Kidney epithelial cell (primary cell): ENCODE measurements at regions not wholly inside any gene's neighbourhood (a gene's known extent, or its start where the extent isn't known, plus 50 kb on each side); places are given as distances from the start of the nearest gene placed in this dataset.

Experiments used
- DNase-seq: peaks from one replicate; pipeline ENCODE4 v3.0.0-alpha.2; 2010; ENCODE audit warnings: low read depth
- H3K27me3 ChIP-seq: 2 replicates; pipeline ENCODE4 v1.6.0; 2011; ENCODE audit warnings: low read length; ENCODE audit not compliant: control insufficient read depth, insufficient read depth
- H3K36me3 ChIP-seq: 2 replicates; pipeline ENCODE4 v1.5.1; 2011; ENCODE audit warnings: low read length; ENCODE audit not compliant: control insufficient read depth, insufficient read depth
- H3K4me3 ChIP-seq: 2 replicates; pipeline ENCODE4 v1.5.1; 2011; ENCODE audit warnings: low read depth, mild to moderate bottlenecking, control low read depth, low read length
- CTCF ChIP-seq: IDR thresholded peaks from 2 replicates; pipeline ENCODE4 v1.5.1; 2011; ENCODE audit warnings: mild to moderate bottlenecking, moderate library complexity, low read length, control low read depth, inconsistent platforms; ENCODE audit not compliant: insufficient read depth, poor library complexity, severe bottlenecking

- Histone ChIP-seq H3K36me3 (no peaks in the 10 kb centered on the region), H3K27me3 (no peaks in the 10 kb centered on the region), H3K4me3 (no peak overlapping the region)
- TF ChIP-seq CTCF, result no peak
- no peak for DNase-seq
Observed at GRCh38 chr4:178423366-178423765, 981.1 kb upstream of the AGA start.

GRCh38 chr4:178426871-178427270, 984.6 kb upstream of the AGA start:
- H3K27me3 ChIP-seq, result no peaks in the 10 kb centered on the region
- no peak for DNase-seq
- H3K4me3 ChIP-seq, result no peak overlapping the region
- no peak for TF ChIP-seq CTCF
- H3K36me3 ChIP-seq, result no peaks in the 10 kb centered on the region

- H3K36me3 ChIP-seq, result no peaks in the 10 kb centered on the region
- DNase-seq, result no peak
- TF ChIP-seq CTCF, result no peak
- H3K27me3 ChIP-seq, result no peaks in the 10 kb centered on the region
- no peak overlapping the region for H3K4me3 ChIP-seq
Observed at GRCh38 chr4:178427663-178428062, 985.4 kb upstream of the AGA start.

GRCh38 chr4:178448372-178449035, 1006.3 kb upstream of the AGA start:
- no peak overlapping the region for H3K4me3 ChIP-seq
- no peaks in the 10 kb centered on the region for H3K36me3 ChIP-seq
- DNase-seq, result no peak
- no peak for TF ChIP-seq CTCF
- H3K27me3 ChIP-seq, result no peaks in the 10 kb centered on the region

- no peaks in the 10 kb centered on the region for H3K27me3 ChIP-seq
Observed at GRCh38 chr4:178450614-178451013, 1008.4 kb upstream of the AGA start.

More at GRCh38 chr4:178450614-178451013, 1008.4 kb upstream of the AGA start:
- Histone ChIP-seq H3K4me3 (no peak overlapping the region), H3K36me3 (no peaks in the 10 kb centered on the region)
- no peak for TF ChIP-seq CTCF
- DNase-seq, result no peak
